Activated B cell treated with CpG ODN at 0.5 μM for 24 hours (primary cell): ENCODE measurements at regions not wholly inside any gene's neighbourhood (a gene's known extent, or its start where the extent isn't known, plus 50 kb on each side); places are given as distances from the start of the nearest gene placed in this dataset.

Experiments
- ATAC-seq: fragments of 200-7000 bp; cut with Tn5 transposase; one replicate; pipeline ENCODE4 v1.10.0; 2021; ENCODE audit warnings: low read depth, mild to moderate bottlenecking, moderate library complexity
- CTCF ChIA-PET: fragments of 350-600 bp; sonication (Branson Sonifier 250); formaldehyde crosslinking; loops from one replicate; lab custom pipeline; 2021; ENCODE audit warnings: antibody characterized with exemption; lab: Charles Lee
- POLR2A ChIA-PET: fragments of 350-600 bp; sonication (Branson Sonifier 250); formaldehyde crosslinking; loops from one replicate; lab custom pipeline; 2021; ENCODE audit warnings: antibody characterized with exemption; lab: Charles Lee
- DNase-seq: peaks from one replicate; pipeline ENCODE4 v3.0.0; 2022
- H3K27ac Mint-ChIP-seq: one replicate; pipeline ENCODE4 v1.8.0; 2020; ENCODE audit warnings: mixed read lengths
- H3K27me3 Mint-ChIP-seq: one replicate; pipeline ENCODE4 v1.8.0; 2021; ENCODE audit warnings: mixed read lengths
- H3K36me3 Mint-ChIP-seq: one replicate; pipeline ENCODE4 v1.8.0; 2021; ENCODE audit warnings: low read depth, mixed read lengths
- H3K4me1 Mint-ChIP-seq: one replicate; pipeline ENCODE4 v1.8.0; 2021; ENCODE audit warnings: mixed read lengths
- H3K4me3 Mint-ChIP-seq: one replicate; pipeline ENCODE4 v1.8.0; 2020; ENCODE audit warnings: mild to moderate bottlenecking, mixed read lengths
- H3K9me3 Mint-ChIP-seq: one replicate; pipeline ENCODE4 v1.8.0; 2020; ENCODE audit warnings: mixed read lengths
- intact Hi-C: fragments of 100-400 bp; cut with micrococcal nuclease; formaldehyde crosslinking; loops from one replicate; pipeline ENCODE4 v1.15.1; 2024
- TF ChIP-seq, protein P1 (sequence below): fragments of 200-600 bp; IDR thresholded peaks from one replicate; pipeline ENCODE4 v1.8.0; 2022; ENCODE audit warnings: antibody characterized with exemption, mild to moderate bottlenecking

DNA sequence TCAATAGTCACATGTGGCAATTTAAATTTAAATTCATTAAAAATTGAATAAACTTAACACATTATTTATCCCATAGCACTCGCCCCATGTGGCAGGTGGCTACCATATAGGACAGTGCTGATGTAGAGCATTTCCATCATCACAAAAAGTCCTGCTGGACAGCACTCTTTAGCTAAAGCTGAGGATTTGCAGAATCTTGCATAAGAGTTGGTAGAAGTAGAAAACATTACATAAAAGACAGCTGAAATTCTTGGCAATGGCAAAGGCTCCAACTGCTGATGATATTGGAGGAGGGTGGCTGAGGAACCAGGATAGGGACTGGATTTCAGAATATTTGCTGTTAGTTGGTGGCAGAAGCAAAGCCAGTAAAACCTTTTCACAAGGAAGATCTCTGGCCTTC, 230.7 kb upstream of the SATB1 start:
- no peak for DNase-seq
- CTCF ChIA-PET = no interaction called here
- intact Hi-C loops = no loop called here
- no peaks in the 10 kb centered on the region for H3K4me1 Mint-ChIP-seq
- TF ChIP-seq, protein P1, sequence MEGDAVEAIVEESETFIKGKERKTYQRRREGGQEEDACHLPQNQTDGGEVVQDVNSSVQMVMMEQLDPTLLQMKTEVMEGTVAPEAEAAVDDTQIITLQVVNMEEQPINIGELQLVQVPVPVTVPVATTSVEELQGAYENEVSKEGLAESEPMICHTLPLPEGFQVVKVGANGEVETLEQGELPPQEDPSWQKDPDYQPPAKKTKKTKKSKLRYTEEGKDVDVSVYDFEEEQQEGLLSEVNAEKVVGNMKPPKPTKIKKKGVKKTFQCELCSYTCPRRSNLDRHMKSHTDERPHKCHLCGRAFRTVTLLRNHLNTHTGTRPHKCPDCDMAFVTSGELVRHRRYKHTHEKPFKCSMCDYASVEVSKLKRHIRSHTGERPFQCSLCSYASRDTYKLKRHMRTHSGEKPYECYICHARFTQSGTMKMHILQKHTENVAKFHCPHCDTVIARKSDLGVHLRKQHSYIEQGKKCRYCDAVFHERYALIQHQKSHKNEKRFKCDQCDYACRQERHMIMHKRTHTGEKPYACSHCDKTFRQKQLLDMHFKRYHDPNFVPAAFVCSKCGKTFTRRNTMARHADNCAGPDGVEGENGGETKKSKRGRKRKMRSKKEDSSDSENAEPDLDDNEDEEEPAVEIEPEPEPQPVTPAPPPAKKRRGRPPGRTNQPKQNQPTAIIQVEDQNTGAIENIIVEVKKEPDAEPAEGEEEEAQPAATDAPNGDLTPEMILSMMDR = no peak
- no peak overlapping the region for H3K4me3 Mint-ChIP-seq
- POLR2A ChIA-PET = no interaction called here
- no peak overlapping the region for H3K27ac Mint-ChIP-seq
- ATAC-seq = no peak
- H3K9me3 Mint-ChIP-seq = no peaks in the 10 kb centered on the region
- no peaks in the 10 kb centered on the region for H3K36me3 Mint-ChIP-seq
- H3K27me3 Mint-ChIP-seq = no peaks in the 10 kb centered on the region

GRCh38 chr3:18652781-18653180, 227.6 kb upstream of the SATB1 start:
- DNase-seq (no peak), ATAC-seq (no peak)
- Mint-ChIP-seq H3K27ac (no peak overlapping the region), H3K27me3 (no peaks in the 10 kb centered on the region), H3K4me1 (peaks cover 4% of the 10 kb centered on the region), H3K36me3 (no peaks in the 10 kb centered on the region), H3K4me3 (no peak overlapping the region), H3K9me3 (no peaks in the 10 kb centered on the region)
- TF ChIP-seq, protein P1 = no peak
- intact Hi-C loops = no loop called here
- ChIA-PET POLR2A (no interaction called here), CTCF (no interaction called here)

- H3K4me3 Mint-ChIP-seq = no peak overlapping the region
- H3K27ac Mint-ChIP-seq = no peak overlapping the region
- ChIA-PET POLR2A (no interaction called here), CTCF (no interaction called here)
- DNase-seq = no peak
- no peaks in the 10 kb centered on the region for H3K9me3 Mint-ChIP-seq
- H3K36me3 Mint-ChIP-seq = no peaks in the 10 kb centered on the region
- H3K27me3 Mint-ChIP-seq = no peaks in the 10 kb centered on the region
- intact Hi-C loops = no loop called here
- TF ChIP-seq, protein P1 = no peak
- ATAC-seq = no peak
- H3K4me1 Mint-ChIP-seq = peaks cover 4% of the 10 kb centered on the region
Measured at GRCh38 chr3:18650731-18651130, 225.6 kb upstream of the SATB1 start.

DNA sequence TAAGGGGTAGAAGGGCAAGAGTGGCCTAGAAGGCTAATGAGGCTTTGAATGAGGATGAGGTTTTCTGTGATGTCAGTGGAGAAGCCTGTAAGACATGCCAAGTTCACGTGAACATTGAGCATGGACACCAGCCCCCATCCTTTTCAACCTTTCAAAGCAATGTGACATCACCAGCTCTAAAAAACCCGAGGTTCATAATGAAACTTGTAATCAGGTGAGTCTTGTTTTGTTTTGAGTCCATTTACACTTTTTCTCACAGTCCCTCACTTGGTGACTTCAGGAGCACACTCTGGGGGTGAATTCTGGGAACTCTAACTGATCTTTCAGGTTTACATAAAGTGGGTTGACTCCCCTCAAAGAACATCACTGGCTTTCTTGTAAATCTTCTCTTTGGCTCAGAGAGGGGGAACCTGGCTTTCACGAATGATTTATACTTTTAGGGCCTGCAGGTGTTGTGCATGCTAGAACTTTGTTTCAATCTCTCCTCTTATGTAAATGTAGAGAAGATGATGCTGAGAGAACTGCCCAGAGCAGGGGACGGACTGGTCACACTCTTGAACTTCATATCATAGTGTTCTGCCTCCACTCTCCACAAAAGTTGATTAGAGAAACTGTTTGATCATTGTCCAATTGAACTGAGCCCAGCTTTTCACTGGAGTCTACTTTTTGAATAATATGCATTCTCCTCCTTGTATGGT, 224.7 kb upstream of the SATB1 start:
- ATAC-seq (no peak), DNase-seq (no peak)
- Mint-ChIP-seq H3K4me3 (no peak overlapping the region), H3K9me3 (no peaks in the 10 kb centered on the region), H3K27ac (no peak overlapping the region), H3K36me3 (no peaks in the 10 kb centered on the region), H3K4me1 (peaks cover 4% of the 10 kb centered on the region), H3K27me3 (no peaks in the 10 kb centered on the region)
- TF ChIP-seq, protein P1 = no peak
- ChIA-PET CTCF (no interaction called here), POLR2A (no interaction called here)
- intact Hi-C loops = no loop called here

- Mint-ChIP-seq H3K9me3 (no peaks in the 10 kb centered on the region), H3K27ac (no peak overlapping the region), H3K4me1 (peaks cover 4% of the 10 kb centered on the region), H3K4me3 (no peak overlapping the region), H3K27me3 (no peaks in the 10 kb centered on the region), H3K36me3 (no peaks in the 10 kb centered on the region)
- no peak for DNase-seq
- no peak for ATAC-seq
- TF ChIP-seq, protein P1 = no peak
- intact Hi-C loops = no loop called here
- ChIA-PET POLR2A (interaction anchor here (0.6 kb wide), 1 partner anchor 116 kb away, joined by 3 read pairs; no protein-coding TSS in a partner anchor), CTCF (no interaction called here)
Measured at GRCh38 chr3:18648868-18649462, 223.8 kb upstream of the SATB1 start.
